ENCODE measurements at regions not wholly inside any gene's neighbourhood (a gene's known extent, or its start where the extent isn't known, plus 50 kb on each side); places are given as distances from the start of the nearest gene placed in this dataset.
"Not testable (repeated sequence)": the region's sequence is repeated elsewhere in the genome, so short reads cannot be mapped to it uniquely, and the experiment has no call there.

- TF ChIP-seq CTCF, POLR2A (IDR thresholded peaks at IDR 0.05): not testable (repeated sequence)
These were observed 171.8 kb downstream of the PDCD6IP start for GRCh38 chr3:33970180-33970579.
